Kasumi-1 (cell line): ENCODE measurements at regions not wholly inside any gene's neighbourhood (a gene's known extent, or its start where the extent isn't known, plus 50 kb on each side); places are given as distances from the start of the nearest gene placed in this dataset.
"Not testable (repeated sequence)": the region's sequence is repeated elsewhere in the genome, so short reads cannot be mapped to it uniquely, and the experiment has no call there.

ENCODE experiments used
- DNase-seq, 2 experiments: peaks; one replicate each; lab custom pipeline; 2025; lab: John Stamatoyannopoulos, UW

DNA sequence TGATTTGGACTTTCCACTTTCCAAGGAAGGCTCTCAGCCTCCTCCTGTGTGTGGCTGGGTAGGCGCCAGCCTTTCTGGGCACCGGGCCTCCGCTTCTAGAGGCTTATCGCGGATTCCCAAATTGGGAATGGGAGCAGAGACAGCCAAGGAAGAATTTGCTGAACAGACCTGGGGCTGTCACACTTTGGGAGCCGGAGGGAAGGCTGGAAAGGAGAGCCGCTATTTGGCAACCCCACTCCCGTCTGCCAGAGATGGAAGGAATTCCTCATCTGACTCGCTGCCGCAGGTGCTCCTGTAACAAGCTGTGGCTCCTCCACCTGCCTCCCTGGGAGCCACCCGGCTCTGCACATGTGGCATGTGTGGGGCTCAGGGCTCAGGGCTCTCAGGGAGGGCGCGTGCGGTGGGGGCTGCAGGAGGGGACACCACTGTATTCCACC is 50.8 kb upstream of the ECHDC3 start:
- no peak for DNase-seq

DNA sequence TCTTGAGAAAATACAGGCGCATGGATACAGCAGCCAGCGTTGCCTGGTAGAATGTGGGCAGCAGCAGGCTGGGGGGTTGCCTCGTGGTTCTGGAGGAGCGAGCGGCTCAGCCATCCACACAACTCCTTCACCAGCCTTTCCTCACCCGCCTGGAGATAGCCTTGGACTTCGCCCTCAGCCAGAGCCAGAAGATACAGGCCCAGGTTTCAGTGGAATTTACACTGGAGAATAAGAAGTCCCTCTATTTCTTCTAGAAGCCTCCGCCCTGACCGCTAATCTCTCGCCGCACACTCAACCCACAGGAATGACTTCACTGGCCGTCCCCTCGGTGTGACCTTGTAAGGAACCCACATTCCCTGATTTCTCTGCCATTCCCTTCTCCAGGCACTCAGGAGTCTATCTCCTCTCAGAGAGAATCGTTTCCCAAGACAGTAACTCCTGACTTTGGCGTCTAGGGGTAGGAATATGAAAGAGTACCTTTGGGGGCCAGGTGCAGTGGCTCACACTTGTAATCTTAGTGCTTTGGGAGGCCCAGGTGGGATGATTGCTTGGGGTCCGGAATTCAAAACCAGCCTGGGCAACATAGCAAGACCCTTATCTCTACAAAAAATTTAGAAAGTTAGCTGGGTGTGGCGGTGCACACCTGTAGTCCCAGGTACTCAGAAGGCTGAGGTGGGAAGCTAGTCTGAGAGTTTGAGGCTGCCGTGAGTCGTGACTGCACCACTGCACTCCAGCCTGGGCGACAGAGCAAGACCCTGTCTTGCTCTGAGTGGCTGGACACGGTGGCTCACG is 52.0 kb upstream of the ECHDC3 start:
- DNase-seq, result no peak

DNA sequence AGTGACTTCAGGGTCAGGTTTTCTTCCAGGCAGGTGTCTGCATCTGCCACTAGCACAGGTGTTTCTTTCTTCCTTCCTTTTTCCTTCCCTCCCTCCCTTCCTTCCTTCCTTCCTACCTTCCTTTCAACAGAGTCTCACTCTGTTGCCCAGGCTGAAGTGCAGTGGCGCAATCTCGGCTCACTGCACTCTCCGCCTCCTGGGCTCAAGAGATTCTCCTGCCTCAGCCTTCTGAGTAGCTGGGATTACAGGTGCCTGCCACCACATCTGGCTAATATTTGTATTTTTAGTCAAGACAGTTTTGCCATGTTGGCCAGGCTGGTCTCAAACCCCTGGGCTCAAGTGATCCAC is 53.8 kb upstream of the ECHDC3 start:
- DNase-seq, result not testable (repeated sequence)

DNA sequence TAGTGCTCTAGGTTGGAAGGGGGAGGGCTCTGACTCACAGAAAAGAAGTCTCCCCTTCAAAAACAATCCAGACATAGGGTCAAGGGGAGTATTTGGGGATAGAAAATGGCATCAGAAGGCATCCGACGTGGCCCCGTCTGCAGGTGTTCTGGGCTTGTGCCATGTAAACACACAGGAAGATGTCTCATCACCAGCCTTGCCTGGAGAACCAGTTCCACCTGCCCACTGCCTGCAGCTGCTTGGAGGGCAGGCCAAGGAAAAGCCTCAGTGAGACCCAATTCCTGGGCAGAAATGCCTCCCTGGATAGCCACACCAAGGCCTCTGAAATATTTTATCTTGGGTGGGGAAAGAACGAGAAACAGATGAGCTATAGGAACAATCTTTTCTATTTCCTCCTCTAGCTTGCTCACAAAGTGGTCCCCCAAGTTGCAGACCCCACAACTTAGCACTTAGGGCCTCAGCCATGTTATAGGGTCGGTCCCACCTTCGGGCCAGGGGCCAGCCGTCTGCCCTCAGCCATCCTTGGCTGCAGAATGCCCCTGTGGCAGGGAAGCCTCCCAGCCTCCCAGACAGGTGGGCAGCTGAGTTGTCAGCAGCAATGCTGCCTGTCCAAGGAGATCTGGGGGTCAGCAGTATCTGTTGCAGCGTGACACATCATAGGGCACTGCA is 54.3 kb upstream of the ECHDC3 start:
- no peak for DNase-seq

DNA sequence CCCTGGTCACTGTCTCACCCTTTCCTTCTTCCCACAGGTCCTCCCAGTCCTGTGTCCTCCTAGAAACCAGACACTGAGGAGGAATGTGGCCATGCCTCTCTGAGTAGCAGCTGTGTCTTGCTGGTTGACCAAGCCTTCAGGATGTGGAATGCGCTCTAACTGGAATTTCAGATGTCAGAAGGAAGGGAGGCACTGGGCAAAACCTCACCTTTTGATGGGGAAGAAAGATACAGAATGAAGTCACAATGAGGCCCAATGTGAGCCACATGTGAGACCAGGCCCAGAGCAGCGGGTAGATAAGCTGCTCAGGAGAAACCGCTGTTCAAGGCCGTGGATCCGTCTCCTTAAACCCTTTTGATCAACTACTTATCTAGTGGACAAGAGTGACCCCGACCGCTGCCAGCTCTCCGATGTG is 54.8 kb upstream of the ECHDC3 start:
- no peak for DNase-seq

DNA sequence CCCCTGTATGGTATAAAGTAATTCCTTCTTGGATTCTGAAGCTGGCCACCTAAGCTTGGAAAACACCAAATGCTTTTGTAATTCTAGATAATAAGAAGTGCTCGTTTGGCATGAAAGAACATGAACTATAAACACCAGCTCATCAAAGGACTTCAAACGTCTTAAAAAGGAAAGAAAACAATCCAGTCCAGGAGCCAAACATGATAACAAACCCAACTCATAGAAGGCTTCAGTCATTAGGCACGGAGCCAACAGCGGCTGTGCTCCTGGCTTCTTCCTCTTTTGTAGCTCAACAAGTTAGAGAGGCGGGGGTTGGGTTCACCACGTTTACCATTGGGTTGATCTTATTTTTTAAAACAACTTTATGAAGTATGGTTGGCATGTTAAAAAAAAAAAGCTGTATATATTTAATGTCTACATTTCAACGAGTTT is 56.4 kb upstream of the ECHDC3 start:
- peak; percentile 97 for DNase-seq

DNA sequence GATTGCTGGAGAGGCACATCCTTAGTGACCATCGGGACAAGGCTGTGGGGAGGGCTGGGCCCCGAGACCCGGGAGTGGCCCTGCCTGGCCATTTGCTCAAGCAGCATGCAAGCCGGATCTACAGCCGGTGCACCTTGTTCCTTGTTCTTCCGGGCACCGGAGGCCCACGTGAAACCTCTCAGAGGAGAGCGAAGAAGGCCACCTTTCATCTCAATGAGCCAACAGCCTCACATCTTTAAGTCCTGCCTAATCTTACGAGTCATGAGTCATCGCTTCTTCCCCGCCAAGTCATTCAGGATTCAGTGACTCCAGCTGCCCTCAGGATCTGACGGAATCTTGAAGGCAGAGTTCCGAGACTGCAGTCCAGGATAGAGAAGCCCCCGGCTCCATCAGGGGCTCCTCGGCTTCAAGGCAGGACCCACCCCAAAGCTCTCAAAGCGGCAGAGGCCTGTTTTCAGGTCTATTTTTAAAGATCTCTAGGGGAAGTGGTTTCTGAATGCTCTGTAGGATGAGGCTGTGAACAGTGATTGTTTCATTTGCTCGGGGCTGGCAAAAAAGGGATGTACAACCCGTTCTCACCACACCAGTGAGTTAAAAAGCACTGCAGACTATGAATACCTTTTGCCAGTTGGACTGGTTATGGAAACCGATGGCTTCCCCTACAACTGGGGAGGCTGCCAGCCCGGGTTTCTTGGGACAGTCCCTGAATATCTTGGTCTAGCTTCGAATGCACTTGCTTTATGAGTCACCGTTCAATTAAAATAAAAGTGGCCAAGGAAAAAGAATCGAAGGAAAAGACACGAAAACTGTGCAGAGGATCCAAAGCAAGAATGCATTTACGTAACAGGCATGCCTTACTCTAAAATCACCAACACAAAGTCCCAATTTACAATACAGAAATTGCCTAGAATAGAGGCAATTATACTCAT is 57.2 kb upstream of the ECHDC3 start:
- peak; percentile 91 to 96 for DNase-seq

DNA sequence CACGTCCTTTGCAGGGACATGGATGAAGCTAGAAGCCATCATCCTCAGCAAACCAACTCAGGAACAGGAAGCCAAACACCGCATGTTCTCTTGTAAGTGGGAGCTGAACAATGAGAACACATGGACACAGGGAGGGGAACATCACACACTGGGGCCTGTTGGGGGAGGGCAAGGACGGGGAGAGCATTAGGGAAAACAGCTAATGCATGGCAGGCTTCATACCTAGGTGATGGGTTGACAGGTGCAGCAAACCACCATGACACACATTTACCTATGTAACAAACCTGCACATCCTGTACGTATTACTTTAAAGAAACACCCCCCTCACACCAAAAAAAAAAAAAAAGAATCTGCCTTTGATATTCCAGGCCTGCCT is 57.9 kb upstream of the ECHDC3 start:
- peak; percentile 19 to 42 for DNase-seq

DNA sequence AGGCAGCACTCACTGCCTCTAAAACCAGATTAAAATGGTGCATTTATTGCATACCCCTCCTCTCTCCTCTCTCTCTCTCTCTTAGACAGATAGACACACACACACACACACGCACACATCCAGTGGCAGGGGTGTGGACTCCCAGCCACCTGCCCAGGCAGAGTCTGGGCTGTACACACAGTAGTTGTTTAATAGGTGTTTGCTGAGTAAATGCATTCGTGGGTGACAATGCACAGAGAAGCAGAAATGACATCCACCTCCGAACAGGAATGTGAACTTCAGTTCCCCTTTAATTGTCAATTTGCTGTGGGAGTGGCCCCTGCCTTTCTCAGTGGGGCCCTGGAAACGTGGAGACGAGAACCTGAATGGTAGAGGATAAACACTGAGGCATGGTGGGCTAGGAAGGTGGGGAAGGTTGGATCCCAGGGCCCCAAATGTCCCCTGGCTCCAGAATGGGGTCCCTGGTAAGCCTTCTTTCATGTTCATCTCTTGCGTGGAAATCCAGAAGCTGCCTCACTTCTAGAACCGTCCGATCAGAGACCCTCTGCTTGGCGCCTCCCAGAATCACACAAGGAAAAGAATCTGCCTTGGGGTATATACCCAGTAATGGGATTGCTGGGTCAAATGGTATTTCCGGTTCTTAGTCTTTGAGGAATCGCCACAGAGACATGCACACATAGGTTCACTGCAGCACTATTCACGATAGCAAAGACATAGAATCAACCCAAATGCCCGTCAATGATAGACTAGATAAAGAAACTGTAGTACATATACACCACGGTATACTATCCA is 58.5 kb upstream of the ECHDC3 start:
- no peak for DNase-seq

DNA sequence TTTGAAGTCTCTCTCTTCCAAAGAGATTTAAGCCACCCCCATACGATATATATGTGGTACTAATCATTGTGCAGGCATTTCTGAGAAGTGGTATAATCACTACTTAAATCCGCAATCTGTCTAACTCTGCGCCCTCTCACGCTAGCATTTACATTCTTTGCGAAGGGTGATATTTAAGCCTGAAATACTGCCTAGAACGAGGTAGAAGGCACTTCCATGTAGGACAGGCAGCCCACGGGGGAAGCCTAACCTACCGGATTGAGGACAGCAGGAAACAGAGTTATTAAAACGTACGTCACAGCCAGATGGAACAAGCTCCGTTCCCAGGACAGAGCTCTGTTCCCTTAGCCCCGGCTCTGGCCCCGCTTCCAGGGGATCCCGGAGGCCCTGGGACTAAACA is 59.3 kb upstream of the ECHDC3 start:
- DNase-seq, result no peak

DNA sequence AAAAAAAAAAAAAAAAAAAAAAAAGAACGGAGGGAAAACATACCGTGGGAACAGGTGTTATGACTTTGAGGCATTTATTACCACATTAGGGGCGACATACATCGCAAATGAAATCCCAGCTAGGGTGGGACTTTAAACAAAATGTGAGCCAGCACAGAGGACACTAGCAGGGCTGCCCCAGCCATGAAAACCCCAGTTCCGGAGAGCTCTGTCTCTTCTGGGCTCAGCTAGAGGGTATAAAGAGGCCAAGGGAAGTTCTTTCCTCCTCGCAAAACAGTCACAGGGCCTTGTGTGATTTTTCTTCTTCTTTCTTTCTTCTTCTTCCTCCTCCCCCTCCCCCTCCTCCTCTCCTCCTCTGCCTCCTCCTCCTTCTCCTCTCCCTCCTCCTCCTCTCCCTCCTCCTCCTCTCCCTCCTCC is 59.9 kb upstream of the ECHDC3 start:
- DNase-seq, result no peak

DNA sequence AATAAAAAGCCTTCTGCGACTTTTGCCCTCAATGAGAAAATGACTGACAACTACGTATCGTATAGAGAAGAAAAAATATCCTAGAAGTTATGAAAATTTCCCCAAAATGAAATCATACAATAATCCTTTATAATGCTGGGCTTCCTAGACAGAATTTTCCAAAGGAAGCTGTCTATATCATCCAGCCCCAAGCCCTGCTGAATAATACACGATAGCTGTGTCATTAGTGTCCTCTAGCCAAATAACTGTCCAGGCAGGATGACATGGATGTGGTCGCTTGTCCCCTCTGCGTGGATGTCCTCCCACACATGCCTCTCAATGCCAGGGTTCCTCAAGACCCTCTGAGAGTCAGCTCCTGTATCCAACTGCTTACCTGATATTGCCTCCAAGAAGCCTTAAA is 61.7 kb upstream of the ECHDC3 start:
- DNase-seq, result no peak

DNA sequence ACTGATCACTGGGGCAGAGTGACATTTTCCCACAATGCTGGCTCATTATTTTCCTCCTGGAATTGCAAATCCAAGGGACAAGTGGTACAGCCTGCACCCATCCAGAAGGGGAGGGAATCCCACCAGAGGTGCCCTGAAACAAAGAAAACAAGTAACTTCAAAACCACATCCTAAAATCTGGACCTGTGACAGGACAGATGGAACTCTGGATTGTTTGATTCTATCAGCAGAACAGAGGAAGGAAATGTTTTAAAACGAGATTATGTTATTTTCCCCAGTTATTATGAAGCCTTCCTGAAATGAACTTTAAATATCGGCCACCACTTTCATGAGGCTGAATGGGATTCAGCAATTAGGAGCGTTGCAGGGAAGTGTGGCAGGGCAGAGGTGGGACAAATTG is 62.2 kb upstream of the ECHDC3 start:
- no peak for DNase-seq

DNA sequence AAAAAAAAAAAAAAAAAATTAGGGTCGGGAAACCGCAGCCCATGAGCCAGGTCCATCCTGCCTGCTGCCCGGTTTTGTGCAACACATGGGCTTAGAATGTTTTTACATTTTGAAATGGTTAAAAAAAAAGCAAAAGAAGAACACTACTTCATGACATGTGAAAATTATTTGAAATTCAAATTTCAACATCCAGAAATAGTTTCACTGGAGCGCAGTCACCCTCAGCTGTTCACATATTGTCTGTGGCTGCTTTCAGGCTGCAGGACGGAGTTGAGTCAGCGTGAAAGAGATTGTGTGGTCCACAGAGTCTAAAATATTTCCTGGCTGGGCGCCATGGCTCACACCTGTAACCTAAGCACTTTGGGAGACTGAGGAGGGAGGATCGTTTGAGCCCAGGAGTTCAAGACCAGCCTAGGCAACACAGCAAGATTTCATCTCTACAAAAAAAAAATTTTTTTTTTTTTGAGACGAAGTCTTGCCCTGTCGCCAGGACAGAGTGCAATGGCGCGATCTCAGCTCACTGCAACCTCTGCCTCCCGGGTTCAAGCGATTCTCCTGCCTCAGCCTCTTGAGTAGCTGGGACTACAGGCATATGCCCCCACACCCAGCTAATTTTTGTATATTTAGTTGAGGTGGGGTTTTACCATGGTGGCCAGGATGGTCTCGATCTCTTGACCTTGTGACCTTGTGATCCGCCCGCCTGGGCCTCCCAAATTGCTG is 63.9 kb upstream of the ECHDC3 start:
- DNase-seq, result no peak

DNA sequence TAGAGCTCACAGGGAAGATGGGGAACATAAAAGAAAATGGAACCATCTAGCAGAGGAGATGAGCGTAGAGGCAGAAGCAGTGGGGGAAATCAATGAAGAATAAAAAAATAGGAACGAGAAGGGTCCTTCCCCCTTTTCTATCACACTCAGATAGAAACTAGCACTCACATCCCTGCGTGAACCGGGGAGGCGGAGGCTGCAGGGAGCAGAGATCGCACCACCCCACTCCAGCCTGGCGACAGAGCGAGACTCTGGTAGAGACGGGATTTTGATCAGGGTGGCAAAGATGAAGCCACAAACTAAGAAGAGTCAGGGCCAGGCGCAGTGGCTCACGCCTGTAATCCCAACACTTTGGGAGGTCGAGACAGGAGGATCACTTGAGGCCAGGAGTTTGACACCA is 64.7 kb upstream of the ECHDC3 start:
- DNase-seq, result no peak

DNA sequence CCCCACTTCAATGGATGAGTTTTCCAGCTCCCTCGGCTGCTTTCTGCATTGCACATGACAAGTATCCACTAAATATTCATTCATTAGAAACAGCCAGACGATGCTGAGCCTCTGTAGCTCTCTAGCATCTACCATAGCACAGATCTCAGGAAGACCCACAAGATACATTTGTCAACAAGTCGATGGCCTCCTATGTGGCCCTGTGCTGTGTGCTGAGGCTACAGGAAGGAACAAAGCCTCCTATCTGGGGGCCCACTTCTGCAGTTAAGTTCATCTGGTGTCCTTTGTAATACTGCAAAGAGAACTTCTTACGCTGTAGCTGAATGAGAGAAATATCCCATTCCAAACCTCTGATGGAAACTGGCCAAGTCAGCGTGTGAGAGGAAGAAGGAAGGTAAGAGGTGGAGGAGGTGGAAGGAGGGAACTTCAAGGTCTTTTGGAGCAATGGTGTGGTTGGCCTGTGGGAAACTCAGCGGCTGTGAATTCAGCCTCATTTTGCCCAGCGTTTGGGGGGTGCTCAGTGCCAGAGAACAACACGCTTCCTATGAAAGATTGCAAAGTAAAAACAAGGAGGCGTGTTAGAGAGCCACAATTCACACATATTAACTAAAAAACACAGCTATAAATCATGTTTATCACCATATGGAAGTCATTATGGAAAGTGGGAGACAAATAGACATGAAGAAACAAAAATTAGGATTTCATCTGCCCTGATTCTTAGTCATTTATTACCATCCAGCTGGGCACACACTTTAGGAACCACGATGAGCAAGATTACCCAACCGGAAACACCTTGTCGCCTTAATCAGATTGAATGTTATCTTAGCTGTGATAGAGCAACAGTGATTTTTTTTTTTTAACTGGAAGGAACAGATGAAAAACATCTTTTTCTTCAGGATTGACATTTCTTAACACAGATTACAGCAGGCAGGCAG is 62.2 kb upstream of the USP6NL start:
- DNase-seq, result peak; percentile 49 to 70

DNA sequence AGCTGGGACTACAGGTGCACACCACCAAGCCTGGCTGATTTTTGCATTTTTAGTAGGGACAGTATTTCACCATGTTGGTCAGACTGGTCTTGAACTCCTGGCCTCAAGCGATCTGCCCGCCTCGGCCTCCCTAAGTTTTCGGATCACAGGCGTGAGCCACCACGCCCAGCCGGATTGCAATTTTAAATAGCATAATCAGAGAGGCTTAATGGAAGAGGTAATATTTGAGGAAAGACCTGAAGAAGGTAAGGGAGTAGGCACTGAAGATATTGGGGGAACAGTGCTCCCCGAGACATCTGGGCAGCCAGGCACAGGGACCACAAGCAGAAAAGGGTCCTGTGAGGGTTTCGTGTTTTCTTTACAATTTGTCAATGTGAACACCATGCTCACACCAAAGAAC is 61.4 kb upstream of the USP6NL start:
- DNase-seq, result no peak

DNA sequence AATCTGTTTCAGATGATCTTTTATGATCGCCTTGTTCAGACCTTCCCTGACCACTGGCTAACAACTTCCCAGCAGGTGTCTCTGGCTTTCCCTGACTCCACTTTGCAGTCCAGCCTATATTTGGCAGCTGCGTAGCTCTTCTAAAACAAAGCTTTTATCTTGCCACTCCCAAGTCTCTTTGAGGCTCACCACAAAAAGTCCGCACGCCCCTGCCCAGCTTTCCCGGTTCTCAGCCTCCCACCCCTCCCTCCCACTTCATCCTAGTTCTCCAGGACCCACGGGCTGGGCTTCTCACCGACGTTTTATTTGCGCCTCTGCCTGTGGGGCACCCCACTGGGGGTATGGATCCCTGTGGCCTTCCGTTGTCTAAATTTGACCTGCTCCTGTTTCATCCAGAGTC is 58.9 kb upstream of the USP6NL start:
- no peak for DNase-seq

DNA sequence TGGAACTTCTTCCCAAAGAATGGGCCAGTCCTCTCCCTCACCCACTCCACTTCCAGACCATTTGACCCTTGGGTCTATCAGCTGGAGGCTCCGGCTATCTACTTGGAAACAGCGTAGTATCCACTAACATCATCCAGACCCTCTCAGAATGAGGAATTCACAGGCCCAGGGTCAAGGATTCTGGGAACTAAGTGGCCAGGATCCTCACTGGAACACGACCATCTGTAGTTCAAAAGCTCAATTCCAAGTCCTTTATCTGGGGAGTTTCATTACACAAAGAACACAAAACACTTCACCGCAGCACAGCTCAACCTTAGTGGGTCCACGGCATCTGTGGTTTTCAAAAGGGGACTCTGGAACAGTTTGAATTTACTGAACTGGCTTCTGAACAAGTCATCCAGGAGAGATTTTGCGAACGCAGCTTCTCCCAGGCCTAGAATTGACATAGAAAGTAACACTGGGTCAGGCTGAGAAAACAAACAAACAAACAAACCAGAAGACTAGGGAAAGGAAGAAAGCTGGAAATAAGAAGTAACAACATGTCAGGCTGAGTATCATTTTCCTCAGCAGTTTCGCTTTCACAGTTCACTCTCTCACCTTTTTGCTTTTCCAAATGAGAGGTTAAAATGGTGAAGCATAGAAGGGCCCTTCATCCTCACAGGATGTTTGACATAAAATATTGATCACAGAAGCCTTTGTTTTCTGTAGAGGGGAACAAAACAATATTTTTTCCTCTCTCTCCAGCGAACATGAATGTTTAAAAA is 57.6 kb upstream of the USP6NL start:
- no peak for DNase-seq
